ENCODE measurements at regions not wholly inside any gene's neighbourhood (a gene's known extent, or its start where the extent isn't known, plus 50 kb on each side); places are given as distances from the start of the nearest gene placed in this dataset.
"Not testable (repeated sequence)": the region's sequence is repeated elsewhere in the genome, so short reads cannot be mapped to it uniquely, and the experiment has no call there.

DNA sequence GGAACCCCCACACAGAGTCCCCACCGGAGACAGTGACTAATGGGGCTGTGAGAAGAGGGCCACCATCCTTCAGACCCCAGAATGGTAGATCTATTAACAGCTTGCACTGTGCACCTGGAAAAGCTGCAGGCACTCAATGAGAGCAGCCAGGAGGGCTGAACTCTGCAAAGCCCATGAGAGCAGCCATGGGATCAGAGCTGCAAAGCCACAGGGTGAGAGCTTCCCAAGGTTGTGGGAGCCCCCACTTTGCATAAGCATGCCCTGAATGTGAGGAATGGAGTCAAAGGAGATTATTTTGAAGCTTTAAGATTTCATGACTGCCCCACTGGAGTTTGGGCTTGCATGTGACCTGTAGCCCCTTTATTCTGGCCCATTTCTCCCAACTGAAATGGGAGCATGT, 500.9 kb downstream of the GOLGA6L6 start:
- CTCF ChIA-PET, POLR2A ChIA-PET: not testable (repeated sequence)

DNA sequence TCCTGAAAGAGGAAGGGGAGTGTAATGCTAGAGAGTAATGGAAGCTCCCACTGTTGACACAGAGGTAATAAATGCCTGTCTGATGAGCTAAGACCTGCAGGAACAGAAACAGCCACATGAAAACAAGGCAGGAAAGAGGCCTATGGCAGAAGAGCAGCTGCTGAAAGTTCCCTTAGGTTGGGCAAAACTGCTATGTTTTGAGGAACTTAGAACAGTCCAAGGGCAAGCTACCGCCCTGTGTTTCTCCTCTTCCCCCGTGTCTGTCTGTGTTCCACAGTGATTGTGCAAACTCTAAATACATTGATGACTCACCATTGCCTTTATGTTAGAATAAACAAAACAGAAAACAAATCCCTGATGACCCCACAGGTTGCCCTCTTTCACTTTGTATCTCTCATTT, 516.6 kb downstream of the GOLGA6L6 start:
- CTCF ChIA-PET, POLR2A ChIA-PET: not testable (repeated sequence)

DNA sequence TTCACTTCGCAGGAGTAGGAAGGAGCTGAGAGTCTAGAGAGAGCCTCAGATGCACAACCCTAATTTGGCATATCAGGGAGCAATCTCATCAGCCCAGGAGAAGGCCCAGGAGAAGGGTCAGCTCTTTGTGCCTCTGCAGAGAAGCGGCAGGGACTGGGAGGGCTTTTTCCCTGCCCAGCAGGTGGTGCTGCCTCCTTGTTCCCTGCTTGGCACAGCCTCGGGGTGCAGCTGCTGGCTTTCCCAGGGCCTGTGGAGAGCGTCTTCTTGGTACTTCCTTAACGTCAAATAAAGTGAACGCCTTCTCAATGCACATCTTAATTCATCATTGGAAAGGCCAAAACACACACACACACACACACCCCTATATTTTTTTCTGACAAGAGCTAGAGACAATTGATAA, 519.3 kb downstream of the GOLGA6L6 start:
- CTCF ChIA-PET, POLR2A ChIA-PET: not testable (repeated sequence)

DNA sequence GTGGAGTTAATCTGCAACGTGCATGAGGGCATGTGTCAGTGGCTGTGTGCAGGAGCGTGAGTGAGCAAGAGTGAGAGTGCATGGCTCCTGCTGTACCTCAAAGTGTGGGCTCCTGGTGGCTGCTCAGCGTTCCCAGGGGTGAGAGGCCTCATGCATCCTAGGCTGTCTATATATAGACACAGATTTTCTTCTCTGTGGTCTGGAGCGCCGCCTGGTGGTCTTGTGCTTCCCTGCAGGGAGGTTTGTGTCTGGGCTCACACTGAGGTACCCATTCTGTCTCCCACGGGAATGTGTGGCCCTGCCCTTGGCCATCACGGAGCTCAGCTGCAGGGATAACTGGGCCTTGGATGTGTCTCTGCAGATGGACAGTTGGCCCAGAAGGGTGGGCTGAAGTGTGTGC, 520.2 kb downstream of the GOLGA6L6 start:
- CTCF ChIA-PET, POLR2A ChIA-PET: not testable (repeated sequence)

DNA sequence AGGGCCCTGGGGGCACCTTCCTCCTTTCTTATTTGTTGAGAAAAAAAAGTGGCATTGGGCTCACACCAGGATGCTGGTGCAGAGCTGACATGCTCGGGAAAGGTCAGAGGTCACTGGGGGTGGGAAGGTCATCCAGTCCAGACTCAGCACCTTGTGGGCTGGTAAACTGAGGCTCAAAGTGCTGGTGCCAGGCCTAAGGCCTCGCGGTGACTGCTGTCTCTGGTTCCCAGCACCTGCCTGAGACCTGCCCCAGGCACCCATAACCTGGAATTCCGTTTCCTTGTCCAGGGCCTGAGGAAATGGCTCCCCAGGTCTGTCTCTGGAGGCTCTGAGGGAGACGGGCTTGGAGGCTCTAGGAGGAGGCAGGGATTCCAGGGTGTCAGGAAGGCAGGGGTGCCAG, 521.0 kb downstream of the GOLGA6L6 start:
- POLR2A ChIA-PET, CTCF ChIA-PET: not testable (repeated sequence)

DNA sequence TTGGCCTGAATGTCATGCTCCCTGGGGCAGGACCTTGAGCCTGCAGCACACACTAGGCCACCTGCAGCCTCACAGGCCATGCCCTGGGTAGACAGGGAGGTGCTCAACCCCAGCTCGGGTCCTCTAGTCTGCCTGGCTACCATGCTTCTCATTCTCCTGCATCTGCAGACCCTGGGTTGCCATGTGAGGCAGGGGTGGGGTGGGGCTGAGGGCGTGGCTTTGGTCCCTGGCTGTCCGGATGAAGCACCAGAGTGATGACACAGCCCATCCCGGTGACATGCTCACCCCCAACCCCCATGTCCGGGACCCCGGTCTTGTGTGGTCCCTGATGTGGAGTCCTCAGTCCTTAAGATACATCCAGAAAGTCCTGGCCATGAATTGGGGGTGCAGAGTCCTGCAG, 521.8 kb downstream of the GOLGA6L6 start:
- CTCF ChIA-PET, POLR2A ChIA-PET: not testable (repeated sequence)

DNA sequence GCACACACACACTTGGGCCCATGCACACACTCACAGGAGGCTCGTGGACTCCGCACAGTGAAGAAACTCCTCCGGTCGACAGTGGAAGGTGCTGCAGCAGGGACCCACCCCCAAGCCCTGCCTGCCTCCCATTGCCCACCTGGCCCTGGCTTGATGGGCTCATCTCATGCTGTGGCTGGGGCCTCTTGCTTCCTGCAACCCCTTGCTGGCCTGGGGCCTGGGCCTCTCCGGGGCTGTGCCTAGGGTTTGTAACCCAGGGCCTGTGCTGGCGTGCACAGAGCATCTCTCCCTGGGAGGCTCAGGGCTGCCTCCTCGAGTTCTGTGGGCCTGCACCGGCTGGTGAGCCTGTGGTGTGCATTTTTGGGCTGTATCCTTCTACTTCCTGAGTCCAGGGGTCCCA, 524.0 kb downstream of the GOLGA6L6 start:
- CTCF ChIA-PET, POLR2A ChIA-PET: not testable (repeated sequence)

DNA sequence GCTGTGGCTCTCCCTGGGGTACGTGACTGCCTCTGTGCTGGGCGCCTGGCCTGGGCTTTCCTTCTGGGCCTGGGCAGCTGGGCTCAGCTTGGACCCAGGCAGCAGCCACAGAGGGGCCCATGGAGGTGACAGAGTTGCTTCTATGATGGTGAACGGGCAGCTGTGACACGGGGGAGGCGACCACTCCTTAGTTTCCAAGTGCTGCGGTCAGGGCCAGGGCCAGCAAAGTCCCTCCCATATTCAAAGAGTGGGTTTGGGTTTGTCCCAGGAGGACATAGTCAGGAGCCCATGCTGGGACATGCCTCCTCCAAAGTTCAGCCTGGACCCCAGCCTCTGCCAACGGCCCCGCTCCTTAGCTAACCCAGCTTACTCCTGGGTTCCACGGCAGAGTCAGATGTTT, 524.7 kb downstream of the GOLGA6L6 start:
- CTCF ChIA-PET, POLR2A ChIA-PET: not testable (repeated sequence)

DNA sequence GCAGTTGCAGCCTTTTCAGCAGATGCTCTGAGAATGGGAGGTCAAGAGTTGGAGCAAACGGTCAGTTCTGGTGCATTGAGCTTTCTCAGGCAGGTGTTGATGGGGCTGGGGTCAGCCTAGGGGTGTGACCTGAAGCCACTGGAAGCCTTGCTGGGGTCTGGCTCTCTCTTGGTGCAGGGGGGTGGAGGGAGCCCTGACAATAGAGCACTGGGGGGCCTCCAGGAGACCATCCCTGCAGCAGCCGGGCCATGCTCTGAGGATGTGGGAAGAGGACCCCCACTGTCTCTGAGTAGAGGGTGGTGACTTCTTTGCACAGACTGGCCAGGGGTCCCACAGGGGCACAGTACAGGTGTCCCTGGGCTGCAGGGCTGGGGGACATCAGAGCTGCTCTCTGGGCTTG, 528.8 kb downstream of the GOLGA6L6 start:
- CTCF ChIA-PET: not testable (repeated sequence)

DNA sequence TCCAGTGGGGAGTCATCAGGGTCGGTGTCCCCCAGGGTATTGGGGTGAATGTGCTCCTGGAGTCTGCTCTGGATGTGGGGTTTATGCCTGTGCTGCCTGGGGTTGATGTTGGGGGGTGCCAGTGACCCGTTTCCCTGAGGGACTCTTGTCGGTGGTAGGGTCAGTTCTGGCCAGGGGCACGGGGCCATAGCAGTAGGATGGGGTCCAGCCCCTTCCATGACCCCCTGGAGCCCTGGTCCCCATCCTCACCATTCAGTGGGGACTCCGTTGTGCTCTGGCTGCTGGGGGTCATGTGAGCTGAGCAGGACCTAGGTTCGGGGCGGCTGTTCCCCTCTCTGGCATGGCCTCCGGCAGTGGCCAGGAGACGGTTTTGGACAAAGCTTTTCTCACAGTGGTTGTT, 530.8 kb downstream of the GOLGA6L6 start:
- CTCF ChIA-PET, POLR2A ChIA-PET: not testable (repeated sequence)

More for the DNA sequence above, 528.8 kb downstream of the GOLGA6L6 start:
- POLR2A ChIA-PET: not testable (repeated sequence)

DNA sequence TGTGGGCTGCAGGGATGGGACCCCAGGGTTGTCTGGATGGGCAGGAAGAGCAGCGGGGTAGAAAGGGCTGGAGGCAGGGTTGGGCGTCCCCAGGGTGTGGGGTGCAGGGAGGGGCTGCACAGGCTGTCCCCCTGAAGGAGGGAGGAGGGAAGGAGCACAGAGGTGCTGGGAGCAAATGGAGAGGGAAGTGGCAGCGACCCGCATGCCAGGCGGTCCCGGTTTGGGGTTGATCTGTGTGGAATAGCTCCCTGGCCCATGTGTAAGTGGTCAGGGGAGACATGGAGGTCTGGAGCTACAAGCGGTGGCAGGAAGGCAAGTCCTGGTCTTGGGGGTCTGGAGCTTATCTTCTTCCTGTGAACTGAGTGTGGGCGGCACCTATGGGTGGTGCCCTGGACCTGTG, 532.0 kb downstream of the GOLGA6L6 start:
- POLR2A ChIA-PET, CTCF ChIA-PET: not testable (repeated sequence)

DNA sequence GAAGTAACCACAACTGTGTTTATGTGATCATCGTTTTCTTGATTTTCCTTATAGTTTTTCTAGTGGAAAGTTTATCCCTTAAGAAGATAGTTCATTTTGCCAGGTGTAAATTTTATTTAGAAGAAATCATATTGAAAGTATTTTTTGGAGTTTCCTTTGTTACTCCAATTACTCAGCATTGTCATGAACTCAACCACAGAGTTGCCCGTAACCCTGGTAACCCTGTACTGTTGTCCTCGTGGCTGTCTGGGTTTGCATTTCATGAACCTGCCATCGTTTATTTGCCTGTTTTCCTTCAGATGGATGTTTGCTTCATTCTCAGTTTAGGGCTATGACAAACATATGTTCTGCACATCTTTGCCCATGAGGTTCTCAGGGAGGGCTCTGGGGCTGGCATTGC, 534.3 kb downstream of the GOLGA6L6 start:
- POLR2A ChIA-PET, CTCF ChIA-PET: not testable (repeated sequence)

DNA sequence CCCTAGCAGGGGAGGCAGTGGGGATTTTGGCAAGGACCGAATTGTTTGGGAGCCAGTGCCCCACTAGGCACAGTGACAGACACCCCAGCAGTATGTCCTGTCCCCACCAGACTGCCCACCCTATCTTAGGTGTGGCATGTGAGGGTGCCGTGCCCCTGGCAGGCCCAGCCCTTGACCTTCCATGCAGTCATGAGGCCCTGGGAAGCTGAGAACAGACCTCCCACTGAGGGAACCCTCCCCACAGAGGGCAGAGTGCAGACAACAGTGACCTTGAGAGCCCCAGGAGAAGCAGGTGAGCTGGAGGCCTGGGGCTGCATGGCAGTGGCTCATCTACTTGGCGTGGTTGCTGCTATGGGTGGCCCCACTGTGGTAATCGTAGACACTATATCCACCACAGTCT, 538.1 kb downstream of the GOLGA6L6 start:
- POLR2A ChIA-PET, CTCF ChIA-PET: not testable (repeated sequence)

DNA sequence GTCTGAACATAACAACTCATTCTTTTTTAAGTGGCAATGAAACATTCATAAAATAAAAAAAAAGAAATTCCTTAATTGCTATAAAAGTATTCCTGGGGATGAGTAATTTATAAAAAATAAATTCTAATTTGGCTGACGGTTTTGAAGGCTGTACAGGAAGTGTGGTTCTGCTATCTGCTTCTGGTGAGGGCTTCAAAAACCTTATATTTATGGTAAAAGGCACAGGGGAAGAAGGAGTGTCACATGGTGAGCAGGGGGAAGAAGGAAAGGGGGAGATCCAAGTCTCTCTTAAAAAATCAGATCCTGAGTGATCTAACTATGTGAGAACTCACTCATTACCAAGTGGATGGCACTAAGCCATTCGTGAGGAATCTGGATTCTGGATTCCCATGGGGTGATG, 539.0 kb downstream of the GOLGA6L6 start:
- CTCF ChIA-PET, POLR2A ChIA-PET: not testable (repeated sequence)

DNA sequence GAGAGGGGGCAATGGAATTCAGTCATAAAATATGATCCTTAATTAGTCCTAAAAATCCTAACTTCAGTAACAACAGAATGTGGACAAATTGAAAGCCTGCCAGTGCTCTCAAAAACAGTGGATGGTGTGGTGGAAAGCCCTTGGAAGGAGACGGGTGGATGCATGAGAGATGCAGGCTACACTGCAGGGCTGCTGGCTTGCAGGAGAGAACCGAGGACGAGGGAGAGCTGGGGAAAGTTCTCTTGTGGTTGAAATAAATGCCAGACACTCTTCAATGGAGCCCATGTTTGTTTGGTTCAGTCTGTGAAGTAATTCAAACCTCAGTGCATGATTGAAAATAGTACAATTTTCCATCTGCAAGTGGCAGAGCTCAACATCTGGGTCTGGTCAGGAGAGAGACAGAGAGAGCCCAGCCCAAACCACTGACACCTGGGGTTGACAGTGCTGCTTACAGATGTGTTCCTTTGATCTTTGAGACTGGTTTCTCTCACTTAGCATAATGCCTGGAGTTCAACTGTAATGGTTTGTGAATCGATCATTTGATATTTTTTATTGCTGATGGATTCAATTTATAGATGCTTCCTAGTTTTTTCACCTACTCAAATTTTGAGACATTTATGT, 544.9 kb downstream of the GOLGA6L6 start:
- CTCF ChIA-PET, POLR2A ChIA-PET: not testable (repeated sequence)

DNA sequence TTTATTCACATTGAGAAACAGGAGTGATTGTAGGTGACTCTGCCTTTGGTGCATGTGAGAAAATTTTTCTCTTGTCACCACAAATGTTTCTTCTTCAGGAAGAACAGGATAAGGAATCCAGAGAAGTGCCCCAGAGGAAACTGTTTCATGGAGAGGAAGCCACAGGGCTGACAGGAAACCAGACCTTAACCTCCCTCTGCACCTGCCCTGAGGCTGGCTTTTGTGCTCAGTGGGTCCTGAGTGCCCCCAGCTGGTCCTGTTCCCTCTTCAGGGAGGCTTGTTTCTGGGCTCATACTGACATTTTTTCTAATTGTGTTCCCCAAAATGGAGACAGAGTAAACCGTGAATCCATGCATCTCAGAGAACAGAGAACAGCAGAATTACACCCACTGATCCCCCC, 546.3 kb downstream of the GOLGA6L6 start:
- CTCF ChIA-PET, POLR2A ChIA-PET: not testable (repeated sequence)

DNA sequence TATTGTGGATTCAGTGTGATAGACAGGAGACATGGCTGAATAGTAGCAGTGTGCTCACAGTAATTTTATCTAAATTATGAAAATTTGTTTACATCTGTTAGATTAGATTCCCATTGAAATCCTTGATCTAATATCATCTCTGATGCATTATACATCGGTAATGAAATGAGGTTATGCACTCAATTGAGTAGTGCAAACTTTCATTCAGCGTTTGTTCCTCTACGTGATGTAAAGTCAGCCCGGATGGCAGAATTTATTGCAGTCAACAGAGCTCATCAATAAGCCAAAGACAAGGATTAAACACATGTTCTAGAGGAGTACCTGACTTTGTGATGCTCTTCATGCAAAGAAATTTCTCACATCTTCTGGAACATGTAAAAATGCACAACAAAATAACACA, 549.2 kb downstream of the GOLGA6L6 start:
- CTCF ChIA-PET: no interaction called here

DNA sequence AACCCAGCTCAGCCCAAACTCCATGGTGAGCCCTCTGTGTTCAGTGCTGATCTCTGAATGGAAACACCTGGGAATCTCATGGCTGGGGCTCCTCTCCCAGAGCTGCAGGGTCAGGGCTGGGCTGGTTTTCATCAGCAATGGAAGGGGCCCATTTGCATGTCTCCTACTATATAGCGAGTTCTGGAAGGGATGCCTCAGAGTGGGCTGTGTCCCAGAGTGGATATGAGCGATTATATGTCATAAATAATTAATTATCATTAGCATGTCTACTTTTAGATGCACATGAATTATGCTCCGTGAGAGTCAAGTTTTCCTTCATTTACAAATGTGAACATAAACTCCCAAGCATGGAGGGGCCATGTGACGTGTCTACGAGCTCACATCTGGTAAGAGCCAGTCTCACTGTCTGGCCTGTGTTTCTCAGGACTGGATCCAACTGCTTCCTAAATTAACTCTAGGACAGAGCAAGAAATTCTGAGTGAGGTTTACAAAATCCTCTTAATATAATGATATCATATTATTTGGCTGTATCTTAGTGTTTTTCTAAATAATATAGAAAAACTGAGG, 553.4 kb downstream of the GOLGA6L6 start:
- ChIA-PET POLR2A (no interaction called here), CTCF (no interaction called here)

More for the DNA sequence above, 549.2 kb downstream of the GOLGA6L6 start:
- POLR2A ChIA-PET: no interaction called here

DNA sequence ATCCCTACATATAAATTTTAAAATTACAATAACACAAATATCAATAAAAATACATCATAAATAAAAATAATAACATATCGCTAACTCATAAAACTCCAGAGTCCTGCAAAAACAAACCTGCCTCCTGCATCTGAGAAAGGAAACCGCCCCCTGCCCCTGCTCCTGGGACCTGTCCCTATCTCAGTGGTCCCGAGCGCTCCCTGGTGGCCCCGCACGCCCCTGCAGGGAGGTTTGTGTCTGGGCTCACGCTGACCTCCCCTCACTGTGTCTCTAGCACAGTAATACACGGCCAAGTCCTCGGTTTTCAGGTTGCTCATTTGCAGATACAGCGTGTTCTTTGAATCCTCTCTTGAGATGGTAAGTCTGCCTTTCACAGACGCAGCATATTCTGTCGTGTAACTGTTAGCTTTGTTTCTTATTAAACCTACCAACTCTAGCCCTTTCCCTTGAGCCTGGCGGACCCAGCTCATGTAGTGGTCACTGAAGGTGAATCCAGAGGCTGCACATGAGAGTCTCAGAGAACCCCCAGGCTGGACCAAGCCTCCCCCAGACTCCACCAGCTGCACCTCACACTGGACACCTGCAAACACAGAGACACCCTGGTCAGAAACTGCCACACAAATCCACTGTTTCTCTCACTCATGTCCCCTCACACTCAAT, 554.1 kb downstream of the GOLGA6L6 start:
- POLR2A ChIA-PET: no interaction called here
- CTCF ChIA-PET: no interaction called here

DNA sequence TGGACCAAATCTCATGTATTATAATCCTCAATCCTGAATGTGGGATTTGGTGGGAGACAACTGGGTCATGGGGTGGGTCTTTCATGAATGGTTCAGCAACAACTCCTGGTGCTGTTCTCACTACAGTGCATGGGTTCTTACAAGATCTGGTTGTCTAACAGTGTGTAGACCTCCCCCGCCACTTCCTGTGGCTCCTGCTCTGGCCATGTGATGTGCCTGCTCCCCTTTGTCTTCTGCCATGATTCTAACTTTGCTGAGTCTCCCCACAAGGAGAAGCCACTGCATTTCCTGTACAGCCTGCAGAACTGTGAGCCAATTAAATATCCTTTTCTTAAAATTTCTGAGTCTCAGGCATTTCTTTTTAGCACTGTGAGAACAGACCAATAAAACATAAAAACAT, 557.5 kb downstream of the GOLGA6L6 start:
- ChIA-PET POLR2A (no interaction called here), CTCF (no interaction called here)

DNA sequence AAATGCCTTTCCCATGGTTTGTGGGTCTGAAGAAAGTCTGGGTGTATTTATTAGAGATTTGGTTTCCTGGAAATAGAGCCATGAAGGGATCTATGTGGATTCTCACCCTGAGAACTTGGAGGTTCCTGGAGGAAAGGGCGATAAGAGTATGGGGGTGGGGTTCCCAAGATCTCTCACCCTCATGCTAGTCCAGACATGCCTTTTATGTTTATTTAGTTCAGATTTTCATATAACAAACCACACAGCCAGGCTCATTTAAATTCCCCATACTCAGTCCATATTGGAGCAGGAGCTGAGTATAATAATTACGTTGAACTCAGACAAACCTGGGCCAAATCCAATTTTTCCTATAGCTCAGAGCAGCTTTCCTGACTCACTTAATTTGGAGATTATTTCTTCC, 566.6 kb downstream of the GOLGA6L6 start:
- ChIA-PET POLR2A (no interaction called here), CTCF (no interaction called here)

DNA sequence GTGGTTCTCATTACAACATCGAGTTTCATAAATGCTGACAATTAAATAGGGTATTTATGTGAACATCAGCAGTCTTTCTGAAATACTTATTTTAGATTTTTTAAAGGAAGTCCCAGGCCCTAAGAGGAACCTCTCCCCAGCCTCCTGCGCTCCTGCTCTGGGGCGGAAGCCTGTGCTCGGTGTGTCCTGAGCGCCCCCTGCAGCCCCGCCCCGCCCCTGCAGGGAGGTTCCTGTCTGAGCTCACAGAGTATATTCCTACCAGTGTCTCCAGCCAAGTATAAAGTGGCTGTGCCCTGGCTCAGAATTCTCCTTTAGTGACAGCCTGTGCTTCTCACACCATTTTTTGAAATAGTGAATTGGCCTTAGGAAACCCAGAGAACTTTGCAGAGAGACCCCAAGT, 567.9 kb downstream of the GOLGA6L6 start:
- CTCF ChIA-PET: no interaction called here

More for the DNA sequence above, 567.9 kb downstream of the GOLGA6L6 start:
- POLR2A ChIA-PET: no interaction called here

Measured in activated CD8-positive, alpha-beta memory T cell treated with anti-CD3 and anti-CD28 coated beads for 36 hours (primary cell).